ENCODE measurements at regions not wholly inside any gene's neighbourhood (a gene's known extent, or its start where the extent isn't known, plus 50 kb on each side); places are given as distances from the start of the nearest gene placed in this dataset.

DNA sequence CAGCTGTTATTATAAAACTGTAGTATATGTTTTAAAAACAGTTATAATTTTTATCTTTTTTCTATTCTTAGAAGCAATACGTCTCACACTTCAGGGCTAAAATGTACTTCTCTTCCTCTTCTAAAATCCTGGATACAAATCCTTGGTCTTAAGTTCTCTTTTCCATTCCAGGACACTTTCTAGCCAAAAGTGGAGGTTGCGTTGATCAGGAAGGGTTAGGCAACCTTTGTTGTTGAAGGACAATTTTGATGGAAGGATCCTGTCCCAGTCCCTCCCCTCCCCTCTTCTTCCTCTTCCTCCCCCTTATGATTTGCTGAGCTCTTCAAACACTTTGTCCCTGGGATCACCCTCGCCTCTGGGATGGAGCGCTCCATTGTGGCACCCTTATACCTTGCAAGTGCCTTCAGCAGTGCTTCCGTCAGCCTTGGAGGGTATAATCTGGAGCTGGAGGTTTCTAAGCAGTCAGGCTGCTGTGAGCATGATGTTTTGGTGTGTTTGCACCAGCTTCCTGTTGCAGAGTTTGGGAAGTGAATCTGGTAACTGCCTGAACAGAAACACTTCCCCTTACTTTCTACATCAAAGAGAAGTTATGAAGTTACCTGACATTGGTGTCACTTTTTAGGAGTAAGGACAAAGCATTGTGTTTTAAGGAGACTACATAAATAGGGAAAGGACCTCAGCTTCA, 87.4 kb upstream of the SLC38A2 start:
- DNase-seq (ENCODE audit: low read depth), result no peak
- H3K27me3 ChIP-seq (ENCODE audit: control insufficient read depth, insufficient read depth, low read length), result no peaks in the 10 kb centered on the region
- H3K4me3 ChIP-seq (ENCODE audit: low read depth, low read length), result no peak overlapping the region
- TF ChIP-seq, protein P1, sequence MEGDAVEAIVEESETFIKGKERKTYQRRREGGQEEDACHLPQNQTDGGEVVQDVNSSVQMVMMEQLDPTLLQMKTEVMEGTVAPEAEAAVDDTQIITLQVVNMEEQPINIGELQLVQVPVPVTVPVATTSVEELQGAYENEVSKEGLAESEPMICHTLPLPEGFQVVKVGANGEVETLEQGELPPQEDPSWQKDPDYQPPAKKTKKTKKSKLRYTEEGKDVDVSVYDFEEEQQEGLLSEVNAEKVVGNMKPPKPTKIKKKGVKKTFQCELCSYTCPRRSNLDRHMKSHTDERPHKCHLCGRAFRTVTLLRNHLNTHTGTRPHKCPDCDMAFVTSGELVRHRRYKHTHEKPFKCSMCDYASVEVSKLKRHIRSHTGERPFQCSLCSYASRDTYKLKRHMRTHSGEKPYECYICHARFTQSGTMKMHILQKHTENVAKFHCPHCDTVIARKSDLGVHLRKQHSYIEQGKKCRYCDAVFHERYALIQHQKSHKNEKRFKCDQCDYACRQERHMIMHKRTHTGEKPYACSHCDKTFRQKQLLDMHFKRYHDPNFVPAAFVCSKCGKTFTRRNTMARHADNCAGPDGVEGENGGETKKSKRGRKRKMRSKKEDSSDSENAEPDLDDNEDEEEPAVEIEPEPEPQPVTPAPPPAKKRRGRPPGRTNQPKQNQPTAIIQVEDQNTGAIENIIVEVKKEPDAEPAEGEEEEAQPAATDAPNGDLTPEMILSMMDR (IDR thresholded peaks at IDR 0.05; ENCODE audit: insufficient read depth, low read length, poor library complexity, severe bottlenecking), result no peak
- H3K36me3 ChIP-seq (ENCODE audit: control insufficient read depth, insufficient read depth, low read length), result no peaks in the 10 kb centered on the region

DNA sequence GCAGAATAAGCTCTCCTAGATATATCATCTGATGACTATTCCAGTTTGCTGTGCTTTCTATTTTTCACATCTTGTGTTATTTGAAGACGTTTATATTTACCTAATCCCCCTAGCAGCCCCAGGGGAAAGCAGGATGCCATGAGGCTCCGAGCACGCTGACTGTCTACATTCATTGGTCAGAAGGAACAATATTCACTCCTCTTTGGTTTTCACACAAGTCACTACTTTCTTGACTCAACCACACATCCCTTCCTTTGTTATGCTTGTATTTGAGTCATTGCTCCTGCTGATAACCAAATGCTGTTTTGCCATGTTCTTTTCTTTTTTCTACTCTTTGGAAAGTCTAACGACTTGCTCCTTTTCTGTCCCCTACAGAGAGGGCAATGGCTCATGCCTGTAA, 86.5 kb upstream of the SLC38A2 start:
- H3K4me3 ChIP-seq (ENCODE audit: low read depth, low read length), result no peak overlapping the region
- TF ChIP-seq, protein P1 (IDR thresholded peaks at IDR 0.05; ENCODE audit: insufficient read depth, low read length, poor library complexity, severe bottlenecking), result no peak
- no peaks in the 10 kb centered on the region for H3K27me3 ChIP-seq (ENCODE audit: control insufficient read depth, insufficient read depth, low read length)
- H3K36me3 ChIP-seq (ENCODE audit: control insufficient read depth, insufficient read depth, low read length), result no peaks in the 10 kb centered on the region
- DNase-seq (ENCODE audit: low read depth), result no peak

DNA sequence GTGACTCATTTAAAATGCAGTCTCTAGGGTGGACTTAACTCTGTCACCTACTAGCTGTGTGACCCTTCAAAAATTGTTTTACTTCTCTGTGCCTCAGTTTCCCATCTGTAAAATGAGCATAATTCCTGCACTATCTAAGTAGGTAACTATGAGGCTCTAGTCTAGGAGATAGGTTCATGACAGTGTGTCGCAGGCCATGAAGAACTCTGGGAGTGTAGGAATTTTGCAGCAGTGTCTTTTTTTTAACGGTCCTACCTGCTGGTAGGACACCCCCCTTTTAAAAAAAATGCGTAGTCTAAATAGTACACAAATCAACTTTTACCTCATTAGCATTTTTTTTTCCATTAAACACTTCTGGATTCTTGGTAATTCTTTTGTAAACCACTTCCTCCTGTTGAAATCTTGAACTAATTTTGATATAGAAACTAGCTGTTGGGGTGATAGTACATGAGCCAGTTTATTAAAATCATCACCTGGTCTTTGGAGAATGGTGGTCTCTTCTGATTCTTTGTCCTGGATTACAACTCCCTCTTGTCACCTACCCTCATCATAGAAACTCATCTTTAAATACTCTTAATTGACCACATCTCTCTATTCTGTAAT, 86.0 kb upstream of the SLC38A2 start:
- TF ChIP-seq, protein P1 (IDR thresholded peaks at IDR 0.05; ENCODE audit: insufficient read depth, low read length, poor library complexity, severe bottlenecking), result no peak
- no peak for DNase-seq (ENCODE audit: low read depth)
- H3K4me3 ChIP-seq (ENCODE audit: low read depth, low read length), result no peak overlapping the region
- H3K27me3 ChIP-seq (ENCODE audit: control insufficient read depth, insufficient read depth, low read length), result no peaks in the 10 kb centered on the region
- H3K36me3 ChIP-seq (ENCODE audit: control insufficient read depth, insufficient read depth, low read length), result no peaks in the 10 kb centered on the region

DNA sequence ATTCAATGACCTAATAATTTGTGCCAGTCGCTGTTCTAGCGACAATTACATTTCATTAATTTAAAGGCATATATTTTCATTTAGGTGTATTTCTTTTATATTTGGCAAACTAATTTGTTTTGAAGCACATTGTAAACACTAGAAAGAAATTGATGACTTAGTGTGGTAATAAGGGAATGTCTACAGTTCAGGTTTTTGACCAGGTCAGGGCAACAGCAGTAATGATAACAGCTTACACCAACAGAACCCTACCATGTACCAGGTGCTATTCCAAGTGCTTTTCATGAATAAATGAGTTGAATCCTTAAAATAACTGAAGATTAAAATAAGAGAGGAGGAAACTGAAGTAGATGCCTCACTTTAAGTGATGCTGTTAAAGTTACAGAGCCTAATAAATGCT, 85.4 kb upstream of the SLC38A2 start:
- DNase-seq (ENCODE audit: low read depth), result no peak
- Histone ChIP-seq H3K27me3 (ENCODE audit: control insufficient read depth, insufficient read depth, low read length) (no peaks in the 10 kb centered on the region), H3K4me3 (ENCODE audit: low read depth, low read length) (no peak overlapping the region), H3K36me3 (ENCODE audit: control insufficient read depth, insufficient read depth, low read length) (no peaks in the 10 kb centered on the region)
- TF ChIP-seq, protein P1 (IDR thresholded peaks at IDR 0.05; ENCODE audit: insufficient read depth, low read length, poor library complexity, severe bottlenecking), result no peak

DNA sequence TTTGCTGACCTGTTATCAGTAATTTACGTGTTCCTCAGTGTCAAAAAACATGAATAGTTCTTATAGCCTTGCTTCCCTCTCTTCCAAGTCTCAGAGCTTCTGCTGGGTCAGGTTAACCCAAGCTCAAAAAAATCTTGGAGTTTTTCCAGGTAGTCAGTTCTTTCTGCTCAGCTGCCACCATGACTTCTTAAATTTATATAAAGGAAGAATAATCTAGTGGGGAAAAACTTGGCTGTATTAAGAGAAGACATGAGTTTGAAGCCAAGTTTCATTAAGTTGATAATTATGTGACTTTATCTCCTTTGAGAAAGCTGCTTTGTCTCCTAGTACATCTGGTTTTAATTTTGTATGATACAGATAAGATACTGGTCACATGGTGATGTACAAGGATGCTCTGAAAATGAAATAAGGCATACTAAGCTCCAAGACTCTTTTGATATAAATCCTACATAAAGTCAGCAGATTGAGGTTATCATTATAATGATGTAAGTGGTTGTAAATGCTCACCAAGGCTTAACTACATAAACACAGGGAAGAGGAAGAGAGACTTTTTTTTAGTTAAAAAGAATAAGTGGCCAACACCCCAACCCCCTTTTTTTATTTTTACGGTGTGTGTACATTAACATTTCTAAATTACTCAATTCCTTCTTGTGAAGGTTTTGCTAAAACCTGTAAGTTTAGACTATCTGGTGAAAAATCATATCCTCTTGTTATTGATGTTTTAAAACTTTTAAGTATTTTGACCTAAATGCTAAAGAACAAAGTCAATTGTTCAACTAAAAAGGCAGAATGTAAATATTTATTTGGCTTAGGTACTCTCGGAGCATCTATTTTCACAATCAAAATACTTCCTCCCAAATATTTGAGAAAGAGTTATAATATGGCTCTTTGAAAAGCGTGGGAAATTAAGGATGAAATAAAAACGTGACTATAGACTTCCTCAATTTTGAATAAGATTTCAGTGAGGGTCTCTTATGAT, 84.1 kb upstream of the SLC38A2 start:
- no peaks in the 10 kb centered on the region for H3K27me3 ChIP-seq (ENCODE audit: control insufficient read depth, insufficient read depth, low read length)
- no peak overlapping the region for H3K4me3 ChIP-seq (ENCODE audit: low read depth, low read length)
- no peak for DNase-seq (ENCODE audit: low read depth)
- TF ChIP-seq, protein P1 (IDR thresholded peaks at IDR 0.05; ENCODE audit: insufficient read depth, low read length, poor library complexity, severe bottlenecking), result no peak
- H3K36me3 ChIP-seq (ENCODE audit: control insufficient read depth, insufficient read depth, low read length), result no peaks in the 10 kb centered on the region

All from kidney epithelial cell (primary cell).